ENCODE measurements at regions not wholly inside any gene's neighbourhood (a gene's known extent, or its start where the extent isn't known, plus 50 kb on each side); places are given as distances from the start of the nearest gene placed in this dataset.

- TF ChIP-seq ZNF124 (CRISPR knock-in tag; IDR thresholded peaks at IDR 0.05) (no peak), TBP (optimal IDR thresholded peaks at IDR 0.05; ENCODE audit: low read depth, low read length) (no peak), OTX1 (CRISPR knock-in tag; IDR thresholded peaks at IDR 0.05) (no peak), AFF4 (CRISPR knock-in tag; IDR thresholded peaks at IDR 0.05) (no peak), RBM22 (IDR thresholded peaks at IDR 0.05; ENCODE audit: low read depth, low read length, poor library complexity, severe bottlenecking) (no peak), DEAF1 (CRISPR knock-in tag; IDR thresholded peaks at IDR 0.05) (no peak), CAMTA2 (CRISPR knock-in tag; conservative IDR thresholded peaks at IDR 0.05) (no peak), BACH1 (tag; IDR thresholded peaks at IDR 0.05) (no peak), TAF9B (IDR thresholded peaks at IDR 0.05; ENCODE audit: partially characterized antibody) (no peak), EWSR1 (IDR thresholded peaks at IDR 0.05; ENCODE audit: borderline replicate concordance, low read depth, partially characterized antibody) (no peak)
- no TSS peak for BruUV-seq (replicated peaks)
- CTCF ChIA-PET (ENCODE audit: low intra/inter-chr PET ratio): no interaction called here
- intact Hi-C loops (cut with micrococcal nuclease) (no loop called here), in situ Hi-C loops (cut with MboI) (no loop called here)
- 8% methylated on average over 3 of the region's 3 CpGs for WGBS (ENCODE audit: insufficient coverage, low coverage, missing lambda C conversion rate)
- ATAC-seq: no peak
- H3K4me2 ChIP-seq (ENCODE audit: insufficient read depth, low read length): no peak overlapping the region
- FAIRE-seq: no peak
- DNase-seq (ENCODE audit: extremely low read depth in 1 of 4, low spot score in 3 of 4): no peak
- H2AFZ ChIP-seq (ENCODE audit: low read depth, low read length): no peak overlapping the region
- H3K79me2 ChIP-seq (ENCODE audit: control insufficient read depth, insufficient read depth, low read length): no peaks in the 10 kb centered on the region
- POLR2A ChIA-PET: no interaction called here
- no peak overlapping the region for H3K4me3 ChIP-seq
- H3K9ac ChIP-seq (ENCODE audit: insufficient read depth in 1 of 2, low read depth in 2 of 2, low read length in 2 of 2): no peak overlapping the region
- H4K20me1 ChIP-seq (replicated peaks; ENCODE audit: control insufficient read depth, insufficient read depth, low read length): no peaks in the 10 kb centered on the region
- H3K36me3 ChIP-seq (ENCODE audit: control insufficient read depth, insufficient read depth, low read length): no peaks in the 10 kb centered on the region
- H3K9me3 ChIP-seq (replicated peaks; ENCODE audit: control insufficient read depth, insufficient read depth, low read depth, low read length): no peaks in the 10 kb centered on the region
- no peak overlapping the region for H3K27ac ChIP-seq (ENCODE audit: extremely low read depth, low read depth, low read length)
- no peaks in the 10 kb centered on the region for H3K4me1 ChIP-seq (replicated peaks in 1 of 2; ENCODE audit: control insufficient read depth in 2 of 2, insufficient read depth in 2 of 2, low read length in 2 of 2)
- H3K9me1 ChIP-seq (ENCODE audit: control insufficient read depth, insufficient read depth, low read length): no peaks in the 10 kb centered on the region
- H3K27me3 ChIP-seq (ENCODE audit: control insufficient read depth in 2 of 2, insufficient read depth in 2 of 2, low read length in 2 of 2): peaks cover 16 to 19% of the 10 kb centered on the region in 2 experiments; a peak in 4 of 5 replicates
Observed at GRCh38 chr15:96435841-96436240, 105.3 kb downstream of the NR2F2 start.

All from K562 (cell line).